MM.1S (cell line): ENCODE measurements at regions not wholly inside any gene's neighbourhood (a gene's known extent, or its start where the extent isn't known, plus 50 kb on each side); places are given as distances from the start of the nearest gene placed in this dataset.

Experiments used
- DNase-seq: peaks from one replicate; pipeline ENCODE4 v3.0.0-alpha.2; 2015
- H2AFZ ChIP-seq: fragments of 300-600 bp; sonication (generic); 2 replicates; pipeline ENCODE4 v1.6.0; 2016; ENCODE audit warnings: antibody characterized with exemption, low read length
- H3F3A ChIP-seq: fragments of 300-600 bp; sonication (generic); 2 replicates; pipeline ENCODE4 v1.6.1; 2016; ENCODE audit warnings: mild to moderate bottlenecking, antibody characterized with exemption, low read length, moderate library complexity, mixed read lengths; ENCODE audit not compliant: insufficient read depth
- H3K27ac ChIP-seq: fragments of 300-600 bp; sonication (generic); 2 replicates; pipeline ENCODE4 v1.5.1; 2016; ENCODE audit warnings: mild to moderate bottlenecking, low read length
- H3K27me3 ChIP-seq: fragments of 300-600 bp; sonication (generic); replicated peaks from 2 replicates; pipeline ENCODE4 v1.6.0; 2016; ENCODE audit warnings: low read length; ENCODE audit not compliant: insufficient read depth
- H3K36me3 ChIP-seq: fragments of 300-600 bp; sonication (generic); replicated peaks from 2 replicates; pipeline ENCODE4 v1.6.1; 2016; ENCODE audit warnings: mild to moderate bottlenecking, low read length, mixed read lengths; ENCODE audit not compliant: insufficient read depth
- H3K4me1 ChIP-seq: fragments of 300-600 bp; sonication (generic); 2 replicates; pipeline ENCODE4 v1.6.1; 2016; ENCODE audit warnings: low read length, mixed read lengths
- H3K4me2 ChIP-seq: fragments of 300-600 bp; sonication (generic); 2 replicates; pipeline ENCODE4 v1.6.0; 2016; ENCODE audit warnings: low read depth, low read length
- H3K4me3 ChIP-seq: fragments of 300-600 bp; sonication (generic); 2 replicates; pipeline ENCODE4 v1.5.1; 2016; ENCODE audit warnings: low read length, mixed read lengths
- H3K79me2 ChIP-seq: fragments of 300-600 bp; sonication (generic); 2 replicates; pipeline ENCODE4 v1.6.1; 2016; ENCODE audit warnings: mixed run types, low read length, mixed read lengths
- H3K9ac ChIP-seq: fragments of 300-600 bp; sonication (generic); 2 replicates; pipeline ENCODE4 v1.6.1; 2016; ENCODE audit warnings: low read length, mixed read lengths
- H3K9me2 ChIP-seq: fragments of 300-600 bp; sonication (generic); replicated peaks from 2 replicates; pipeline ENCODE4 v1.6.1; 2016; ENCODE audit warnings: mild to moderate bottlenecking, low read length, mixed read lengths; ENCODE audit not compliant: insufficient read depth
- H3K9me3 ChIP-seq: fragments of 300-600 bp; sonication (generic); replicated peaks from 2 replicates; pipeline ENCODE4 v1.6.1; 2016; ENCODE audit warnings: mild to moderate bottlenecking, low read length, mixed read lengths; ENCODE audit not compliant: insufficient read depth
- H4K20me1 ChIP-seq: fragments of 300-600 bp; sonication (generic); 2 replicates; pipeline ENCODE4 v1.6.1; 2016; ENCODE audit warnings: mild to moderate bottlenecking, low read length, moderate library complexity, mixed read lengths; ENCODE audit not compliant: insufficient read depth
- CTCF ChIP-seq: fragments of 300-600 bp; sonication (generic); IDR thresholded peaks from 2 replicates; pipeline ENCODE4 v1.5.1; 2016; ENCODE audit warnings: antibody characterized with exemption, low read length, mixed read lengths
- EZH2 ChIP-seq: fragments of 300-600 bp; sonication (generic); optimal IDR thresholded peaks from 2 replicates; pipeline ENCODE3; 2017; ENCODE audit warnings: low read depth, mild to moderate bottlenecking, antibody characterized with exemption, low read length, mixed read lengths
- EZH2phosphoT487 ChIP-seq: fragments of 300-600 bp; sonication (generic); IDR thresholded peaks from 2 replicates; pipeline ENCODE4 v1.6.1; 2018; ENCODE audit warnings: antibody characterized with exemption, low read length

GRCh38 chr15:93482731-93483130, 393.7 kb upstream of the RGMA start:
- Histone ChIP-seq H3K4me1 (no peaks in the 10 kb centered on the region), H3K27me3 (no peaks in the 10 kb centered on the region), H3K4me3 (no peak overlapping the region), H3K79me2 (no peaks in the 10 kb centered on the region), H3K9ac (no peak overlapping the region), H3K36me3 (no peaks in the 10 kb centered on the region), H3F3A (no peaks in the 10 kb centered on the region), H4K20me1 (no peaks in the 10 kb centered on the region), H2AFZ (no peak overlapping the region), H3K9me3 (no peaks in the 10 kb centered on the region), H3K4me2 (no peak overlapping the region), H3K9me2 (no peaks in the 10 kb centered on the region), H3K27ac (no peak overlapping the region)
- DNase-seq = no peak
- no peak for TF ChIP-seq EZH2
- no peak for TF ChIP-seq EZH2phosphoT487
- TF ChIP-seq CTCF = no peak

GRCh38 chr15:93479715-93480114, 390.7 kb upstream of the RGMA start:
- Histone ChIP-seq H3K27me3 (no peaks in the 10 kb centered on the region), H3K9me3 (no peaks in the 10 kb centered on the region), H3K36me3 (no peaks in the 10 kb centered on the region), H3F3A (no peaks in the 10 kb centered on the region), H3K4me2 (no peak overlapping the region), H4K20me1 (no peaks in the 10 kb centered on the region), H2AFZ (no peak overlapping the region), H3K4me3 (no peak overlapping the region), H3K27ac (no peak overlapping the region), H3K79me2 (no peaks in the 10 kb centered on the region), H3K4me1 (no peaks in the 10 kb centered on the region), H3K9ac (no peak overlapping the region), H3K9me2 (no peaks in the 10 kb centered on the region)
- TF ChIP-seq EZH2phosphoT487 (no peak), CTCF (no peak), EZH2 (no peak)
- no peak for DNase-seq

- H3F3A ChIP-seq = no peaks in the 10 kb centered on the region
- H3K4me3 ChIP-seq = no peak overlapping the region
- H3K4me1 ChIP-seq = no peaks in the 10 kb centered on the region
- no peaks in the 10 kb centered on the region for H3K9me2 ChIP-seq
- H4K20me1 ChIP-seq = no peaks in the 10 kb centered on the region
- no peaks in the 10 kb centered on the region for H3K36me3 ChIP-seq
- H3K9ac ChIP-seq = no peak overlapping the region
- H3K27me3 ChIP-seq = no peaks in the 10 kb centered on the region
- TF ChIP-seq CTCF (no peak), EZH2 (no peak), EZH2phosphoT487 (no peak)
- H3K27ac ChIP-seq = no peak overlapping the region
- no peak for DNase-seq
- H3K79me2 ChIP-seq = no peaks in the 10 kb centered on the region
- no peaks in the 10 kb centered on the region for H3K9me3 ChIP-seq
- no peak overlapping the region for H3K4me2 ChIP-seq
- no peak overlapping the region for H2AFZ ChIP-seq
Measured at GRCh38 chr15:93478947-93479346, 389.9 kb upstream of the RGMA start.
